Adrenal gland (tissue), 9 donors: ENCODE measurements at regions not wholly inside any gene's neighbourhood (a gene's known extent, or its start where the extent isn't known, plus 50 kb on each side); places are given as distances from the start of the nearest gene placed in this dataset.

ENCODE experiments used
- DNase-seq, 7 donors: peaks; one replicate each; pipeline ENCODE4 v3.0.0-alpha.2; 2019 to 2020
- H3K27ac ChIP-seq, 5 donors: fragments of 200-600 bp; sonication (generic) in 4 of 5; 1 replicate in 3 of 5; 2 replicates in 2 of 5; pipeline versions ENCODE4 v1.5.1 to v1.8.0; 2016 to 2020; ENCODE audit warnings: mild to moderate bottlenecking in 1 of 5
- H3K27me3 ChIP-seq: fragments of 200-600 bp; 2 replicates; pipeline ENCODE4 v1.8.0; 2021
- H3K36me3 ChIP-seq, 2 donors: fragments of 200-600 bp; replicated peaks in 1 of 2; 1 replicate in 1 of 2; 2 replicates in 1 of 2; pipeline versions ENCODE4 v1.5.1 to v1.8.0; 2018 to 2022
- H3K4me1 ChIP-seq, 2 donors: fragments of 200-600 bp; replicated peaks in 1 of 2; 1 replicate in 1 of 2; 2 replicates in 1 of 2; pipeline versions ENCODE4 v1.5.1 to v1.8.0; 2018 to 2021
- H3K4me3 ChIP-seq, 4 donors: fragments of 200-600 bp; sonication (generic) in 3 of 4; one replicate each; pipeline ENCODE4 v1.5.1; 2016 to 2018
- H3K9me3 ChIP-seq, 3 donors: fragments of 200-600 bp; sonication (generic) in 1 of 3; replicated peaks in 1 of 3; 1 replicate in 2 of 3; 2 replicates in 1 of 3; pipeline versions ENCODE4 v1.5.1 to v1.8.0; 2016 to 2021
- POLR2A ChIP-seq, 2 donors: fragments of 450-650 bp; IDR thresholded peaks; one replicate each; pipeline ENCODE4 v1.6.1; 2017; ENCODE audit warnings: antibody characterized with exemption in 2 of 2, mild to moderate bottlenecking in 2 of 2, moderate library complexity in 1 of 2
- WGBS, 4 donors: extraction: QIAGEN DNeasy Blood & Tissue Kit in 2 of 4; methylation state at CpG; one replicate each; pipeline versions ENCODE4 v1.1.5 to v1.1.7; 2013 to 2017; 5-methylcytosine and 5-hydroxymethylcytosine counted together
- intact Hi-C, 2 donors: fragments of 100-400 bp; cut with DNase I; formaldehyde crosslinking; loops; one replicate each; pipeline versions ENCODE4 v1.14.1 to v1.15.0; 2022 to 2023
- TF ChIP-seq, protein P1 (sequence below), 6 experiments: fragments of 450-650 bp in 4 of 6; fragments of 200-600 bp in 2 of 6; sonication (generic) in 1 of 6; IDR thresholded peaks; 1 replicate in 5 of 6; 2 replicates in 1 of 6; pipeline versions ENCODE4 v1.5.1 to v1.8.0; 2016 to 2021; ENCODE audit warnings: antibody characterized with exemption in 6 of 6, mild to moderate bottlenecking in 2 of 6, moderate library complexity in 1 of 6
- donor health status: healthy with polysubstance abuse.
- donor health status: Bipolar disorder and iron deficiency.
- donor health status: DM: yes; HTN: yes; CAD: no.
- donor health status: DM: no; HTN: no; CAD: no.
- donor health status: DM: no; HTN: no; CAD: no.

DNA sequence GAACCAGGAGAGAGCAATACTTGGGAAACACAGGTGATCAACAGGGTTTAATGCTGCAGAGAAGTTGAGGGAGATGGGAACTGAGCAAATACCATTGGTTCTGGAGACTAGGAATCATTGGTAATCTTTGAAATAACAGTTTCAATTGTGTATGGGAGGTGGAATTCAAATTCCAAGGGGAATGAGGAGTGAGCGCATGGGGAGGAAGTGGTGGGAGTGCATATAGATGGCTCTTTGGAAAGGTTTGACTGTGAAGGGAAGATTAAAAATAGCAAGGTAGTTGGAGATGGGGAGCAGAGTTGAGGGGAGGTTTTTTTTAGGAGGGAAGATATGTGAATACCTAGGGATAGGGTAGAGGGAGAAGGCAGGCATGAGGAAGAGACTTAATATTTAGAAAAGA lies 51.1 kb upstream of the ROPN1 start:
- Histone ChIP-seq H3K4me1 (no peaks in the 10 kb centered on the region), H3K27ac (no peak overlapping the region), H3K4me3 (no peak overlapping the region), H3K36me3 (no peaks in the 10 kb centered on the region), H3K9me3 (no peaks in the 10 kb centered on the region), H3K27me3 (no peaks in the 10 kb centered on the region)
- intact Hi-C loops = no loop called here
- 94 to 100% (median 96%) methylated on average over 1 of the region's 1 CpG for WGBS, 4 donors
- no peak for DNase-seq
- TF ChIP-seq, protein P1, sequence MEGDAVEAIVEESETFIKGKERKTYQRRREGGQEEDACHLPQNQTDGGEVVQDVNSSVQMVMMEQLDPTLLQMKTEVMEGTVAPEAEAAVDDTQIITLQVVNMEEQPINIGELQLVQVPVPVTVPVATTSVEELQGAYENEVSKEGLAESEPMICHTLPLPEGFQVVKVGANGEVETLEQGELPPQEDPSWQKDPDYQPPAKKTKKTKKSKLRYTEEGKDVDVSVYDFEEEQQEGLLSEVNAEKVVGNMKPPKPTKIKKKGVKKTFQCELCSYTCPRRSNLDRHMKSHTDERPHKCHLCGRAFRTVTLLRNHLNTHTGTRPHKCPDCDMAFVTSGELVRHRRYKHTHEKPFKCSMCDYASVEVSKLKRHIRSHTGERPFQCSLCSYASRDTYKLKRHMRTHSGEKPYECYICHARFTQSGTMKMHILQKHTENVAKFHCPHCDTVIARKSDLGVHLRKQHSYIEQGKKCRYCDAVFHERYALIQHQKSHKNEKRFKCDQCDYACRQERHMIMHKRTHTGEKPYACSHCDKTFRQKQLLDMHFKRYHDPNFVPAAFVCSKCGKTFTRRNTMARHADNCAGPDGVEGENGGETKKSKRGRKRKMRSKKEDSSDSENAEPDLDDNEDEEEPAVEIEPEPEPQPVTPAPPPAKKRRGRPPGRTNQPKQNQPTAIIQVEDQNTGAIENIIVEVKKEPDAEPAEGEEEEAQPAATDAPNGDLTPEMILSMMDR (IDR thresholded peaks at IDR 0.05) = no peak
- no peak for TF ChIP-seq POLR2A (IDR thresholded peaks at IDR 0.05)

DNA sequence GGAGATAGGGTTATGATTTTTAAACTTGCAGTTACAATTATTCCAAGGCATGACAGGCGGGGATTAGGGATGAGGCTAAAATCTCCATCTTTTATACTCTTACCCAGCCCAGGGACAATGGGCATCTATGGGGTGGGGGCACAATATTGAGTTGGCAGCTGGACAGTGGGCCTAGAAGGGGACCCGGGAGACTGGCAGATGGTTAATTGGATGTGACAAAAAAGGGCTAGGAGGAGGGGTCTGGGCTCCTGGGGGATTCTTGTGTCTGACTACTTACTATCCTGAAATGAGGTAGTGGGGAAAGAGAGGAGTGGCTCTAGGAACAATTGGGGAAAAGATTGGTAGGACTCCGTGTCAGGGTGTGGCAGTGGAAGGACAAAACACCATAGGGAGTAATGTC lies 53.0 kb upstream of the ROPN1 start:
- intact Hi-C loops = no loop called here
- Histone ChIP-seq H3K36me3 (no peaks in the 10 kb centered on the region), H3K4me3 (no peak overlapping the region), H3K9me3 (no peaks in the 10 kb centered on the region), H3K27me3 (no peaks in the 10 kb centered on the region), H3K27ac (no peak overlapping the region), H3K4me1 (no peaks in the 10 kb centered on the region)
- TF ChIP-seq POLR2A (IDR thresholded peaks at IDR 0.05) = no peak
- TF ChIP-seq, protein P1 (IDR thresholded peaks at IDR 0.05) = no peak
- 92 to 94% (median 93%) methylated on average over 3 of the region's 3 CpGs for WGBS, 4 donors
- DNase-seq = no peak

DNA sequence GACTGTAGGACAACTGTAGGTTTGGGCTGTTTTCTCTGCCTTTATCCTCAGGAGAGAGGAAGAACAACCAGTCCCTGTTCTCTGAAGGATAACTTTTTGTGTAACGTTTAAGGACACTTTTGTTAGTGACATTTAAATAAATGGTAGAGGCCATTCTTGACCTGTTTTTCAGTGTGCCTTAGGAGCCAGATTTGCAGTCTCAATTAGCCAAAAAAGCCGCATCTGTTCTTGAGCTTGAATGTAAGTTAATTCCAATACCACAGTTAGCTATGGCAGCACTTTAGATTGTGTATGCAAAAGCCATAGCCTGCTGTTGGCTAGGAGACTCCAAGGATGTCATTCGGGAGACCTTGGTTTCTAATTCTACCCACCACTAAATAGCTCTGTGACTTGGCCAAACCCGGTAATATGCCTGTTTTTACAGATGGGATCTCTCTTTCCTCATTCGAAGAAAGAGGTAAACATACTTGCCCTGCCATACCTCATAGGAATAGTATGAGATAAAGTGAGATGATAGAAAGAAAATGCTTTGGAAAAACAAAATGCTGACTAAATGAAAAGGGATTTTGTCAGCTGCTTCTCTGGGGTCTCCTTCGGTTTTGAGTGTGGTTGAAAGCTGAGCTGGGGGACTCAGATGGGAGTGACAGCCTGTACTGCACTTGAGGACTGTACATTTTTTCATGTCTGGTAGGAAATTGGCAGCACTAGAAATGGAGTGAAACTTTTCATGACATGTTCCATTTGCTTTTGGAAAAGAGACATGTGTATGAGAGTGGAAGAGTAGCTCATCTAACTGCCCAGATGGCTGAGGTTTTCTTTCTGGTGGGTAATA lies 57.3 kb upstream of the ROPN1 start:
- intact Hi-C loops = no loop called here
- Histone ChIP-seq H3K9me3 (no peaks in the 10 kb centered on the region), H3K36me3 (no peaks in the 10 kb centered on the region), H3K4me1 (no peaks in the 10 kb centered on the region), H3K27me3 (no peaks in the 10 kb centered on the region), H3K4me3 (no peak overlapping the region), H3K27ac (no peak overlapping the region)
- 44 to 59% (median 53%) methylated on average over 6 of the region's 6 CpGs for WGBS, 4 donors
- TF ChIP-seq POLR2A (IDR thresholded peaks at IDR 0.05) = no peak
- TF ChIP-seq, protein P1 (IDR thresholded peaks at IDR 0.05) = no peak
- no peak for DNase-seq

DNA sequence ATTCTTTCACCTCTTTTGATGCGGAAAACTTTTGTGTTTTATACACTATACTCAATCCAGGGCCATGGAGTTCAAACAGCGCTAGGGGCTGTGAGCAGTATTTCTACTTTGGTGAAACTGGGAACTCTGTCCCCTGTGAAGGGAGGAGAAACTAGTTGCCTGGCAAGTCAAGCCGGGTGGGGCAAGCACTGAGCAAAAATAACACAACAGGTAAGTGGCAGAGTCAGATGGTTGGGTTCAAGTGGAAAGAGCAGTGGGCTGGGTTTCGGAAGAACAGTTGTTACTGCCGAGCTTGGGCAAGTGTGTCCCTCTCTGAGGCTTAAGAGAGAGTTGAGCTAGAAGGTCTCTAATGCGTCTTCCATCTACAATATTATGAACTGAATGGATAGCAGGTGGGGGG lies 59.7 kb upstream of the ROPN1 start:
- intact Hi-C loops = no loop called here
- TF ChIP-seq, protein P1 (IDR thresholded peaks at IDR 0.05) = no peak
- no peak for TF ChIP-seq POLR2A (IDR thresholded peaks at IDR 0.05)
- Histone ChIP-seq H3K36me3 (no peaks in the 10 kb centered on the region), H3K4me3 (no peak overlapping the region), H3K9me3 (no peaks in the 10 kb centered on the region), H3K27ac (no peak overlapping the region), H3K27me3 (no peaks in the 10 kb centered on the region), H3K4me1 (peaks cover 7 to 11% of the 10 kb centered on the region in 2 donors)
- 93 to 97% (median 94%) methylated on average over 6 of the region's 6 CpGs for WGBS, 4 donors
- DNase-seq = no peak
